ENCODE measurements at regions not wholly inside any gene's neighbourhood (a gene's known extent, or its start where the extent isn't known, plus 50 kb on each side); places are given as distances from the start of the nearest gene placed in this dataset.
A peak's percentile ranks its signal among the peaks of the same experiment; 100 is the strongest.

- peak; percentile 70 for TF ChIP-seq CTCF (IDR thresholded peaks at IDR 0.05; ENCODE audit: low read depth, low read length)
- TF ChIP-seq EZH2phosphoT487 (IDR thresholded peaks at IDR 0.05; ENCODE audit: low read depth): no peak
These were observed 615.5 kb upstream of the KLHL1 start for GRCh38 chr13:70723732-70724131.

All from OCI-LY3 (cell line).